ENCODE measurements at regions not wholly inside any gene's neighbourhood (a gene's known extent, or its start where the extent isn't known, plus 50 kb on each side); places are given as distances from the start of the nearest gene placed in this dataset.
A peak's percentile ranks its signal among the peaks of the same experiment; 100 is the strongest.

GRCh38 chr18:47577520-47577919, 326.1 kb upstream of the SKOR2 start:
- no peaks in the 10 kb centered on the region for H3K79me2 ChIP-seq (ENCODE audit: insufficient read depth, low read length)
- H3K4me3 ChIP-seq (replicated peaks in 1 of 3; ENCODE audit: insufficient read depth in 1 of 3, low read depth in 2 of 3, low read length in 3 of 3): no peak overlapping the region
- H3K4me2 ChIP-seq (ENCODE audit: low read depth, low read length): no peak overlapping the region
- H4K20me1 ChIP-seq (ENCODE audit: insufficient read depth, low read length): no peaks in the 10 kb centered on the region
- ChIA-PET POLR2A (no interaction called here), CTCF (ENCODE audit: low intra/inter-chr PET ratio, low total read pairs) (no interaction called here)
- no peak overlapping the region for H3K9ac ChIP-seq (ENCODE audit: insufficient read depth, low read depth, low read length)
- H3K27me3 ChIP-seq (ENCODE audit: control insufficient read depth in 1 of 2, insufficient read depth in 2 of 2, low read length in 2 of 2): peaks cover 1 to 47% of the 10 kb centered on the region in 2 experiments; a peak in 3 of 5 replicates
- no peak overlapping the region for H2AFZ ChIP-seq (ENCODE audit: low read length)
- TF ChIP-seq HNRNPUL1 (IDR thresholded peaks at IDR 0.05; ENCODE audit: low read depth, low read length) (no peak), ZNF616 (CRISPR knock-in tag; IDR thresholded peaks at IDR 0.05; ENCODE audit: low read depth) (no peak), HNF4A (CRISPR knock-in tag; IDR thresholded peaks at IDR 0.05) (no peak), ZNF597 (CRISPR knock-in tag; IDR thresholded peaks at IDR 0.05) (no peak)
- in situ Hi-C loops (cut with HindIII; ENCODE audit: extremely low pct_ligation_motif_present, low pct_unique_long_range_greater_than_20kb): no loop called here
- no peak for ATAC-seq
- 26% methylated on average over 7 of the region's 7 CpGs for whole genome bisulfite sequencing (ENCODE audit: low lambda C conversion rate)
- intact Hi-C loops (cut with micrococcal nuclease; ENCODE audit: unreplicated experiment): no loop called here
- no peaks in the 10 kb centered on the region for H3K9me3 ChIP-seq (ENCODE audit: low read length)
- BruUV-seq (replicated peaks): no TSS peak
- peaks cover 26% of the 10 kb centered on the region for H3K4me1 ChIP-seq (ENCODE audit: insufficient read depth, low read length)
- no peak for DNase-seq (ENCODE audit: low spot score)
- no peak overlapping the region for H3K27ac ChIP-seq (ENCODE audit: extremely low read length, insufficient read depth, low read length)
- no peak for FAIRE-seq
- H3K36me3 ChIP-seq (replicated peaks in 1 of 2; ENCODE audit: control insufficient read depth in 1 of 2, insufficient read depth in 2 of 2, low read length in 2 of 2): no peaks in the 10 kb centered on the region

GRCh38 chr18:47574966-47575365, 323.5 kb upstream of the SKOR2 start:
- peaks cover 3 to 43% of the 10 kb centered on the region in 2 experiments; a peak in 4 of 5 replicates for H3K27me3 ChIP-seq (ENCODE audit: control insufficient read depth in 1 of 2, insufficient read depth in 2 of 2, low read length in 2 of 2)
- H3K4me2 ChIP-seq (ENCODE audit: low read depth, low read length): peak overlapping the region; percentile 25
- H3K9me3 ChIP-seq (ENCODE audit: low read length): no peaks in the 10 kb centered on the region
- H3K9ac ChIP-seq (ENCODE audit: insufficient read depth, low read depth, low read length): no peak overlapping the region
- intact Hi-C loops (cut with micrococcal nuclease; ENCODE audit: unreplicated experiment) (no loop called here), in situ Hi-C loops (cut with HindIII; ENCODE audit: extremely low pct_ligation_motif_present, low pct_unique_long_range_greater_than_20kb) (no loop called here)
- no peak overlapping the region for H2AFZ ChIP-seq (ENCODE audit: low read length)
- H3K4me1 ChIP-seq (ENCODE audit: insufficient read depth, low read length): peaks cover 26% of the 10 kb centered on the region
- peak; percentile 92 for DNase-seq (ENCODE audit: low spot score)
- no peak overlapping the region for H3K4me3 ChIP-seq (replicated peaks in 1 of 3; ENCODE audit: insufficient read depth in 1 of 3, low read depth in 2 of 3, low read length in 3 of 3)
- no TSS peak for BruUV-seq (replicated peaks)
- 0% methylated on average over 6 of the region's 6 CpGs for WGBS (ENCODE audit: low lambda C conversion rate)
- no peak overlapping the region for H3K27ac ChIP-seq (ENCODE audit: extremely low read length, insufficient read depth, low read length)
- ChIA-PET CTCF (ENCODE audit: low intra/inter-chr PET ratio, low total read pairs) (no interaction called here), POLR2A (no interaction called here)
- peak; percentile 94 for ATAC-seq
- H3K36me3 ChIP-seq (replicated peaks in 1 of 2; ENCODE audit: control insufficient read depth in 1 of 2, insufficient read depth in 2 of 2, low read length in 2 of 2): no peaks in the 10 kb centered on the region
- H3K79me2 ChIP-seq (ENCODE audit: insufficient read depth, low read length): no peaks in the 10 kb centered on the region
- peak; percentile 82 for FAIRE-seq
- no peaks in the 10 kb centered on the region for H4K20me1 ChIP-seq (ENCODE audit: insufficient read depth, low read length)
- peak; percentile 90 for TF ChIP-seq SOX5 (CRISPR knock-in tag; IDR thresholded peaks at IDR 0.05; ENCODE audit: borderline replicate concordance)
- TF ChIP-seq, protein P1, sequence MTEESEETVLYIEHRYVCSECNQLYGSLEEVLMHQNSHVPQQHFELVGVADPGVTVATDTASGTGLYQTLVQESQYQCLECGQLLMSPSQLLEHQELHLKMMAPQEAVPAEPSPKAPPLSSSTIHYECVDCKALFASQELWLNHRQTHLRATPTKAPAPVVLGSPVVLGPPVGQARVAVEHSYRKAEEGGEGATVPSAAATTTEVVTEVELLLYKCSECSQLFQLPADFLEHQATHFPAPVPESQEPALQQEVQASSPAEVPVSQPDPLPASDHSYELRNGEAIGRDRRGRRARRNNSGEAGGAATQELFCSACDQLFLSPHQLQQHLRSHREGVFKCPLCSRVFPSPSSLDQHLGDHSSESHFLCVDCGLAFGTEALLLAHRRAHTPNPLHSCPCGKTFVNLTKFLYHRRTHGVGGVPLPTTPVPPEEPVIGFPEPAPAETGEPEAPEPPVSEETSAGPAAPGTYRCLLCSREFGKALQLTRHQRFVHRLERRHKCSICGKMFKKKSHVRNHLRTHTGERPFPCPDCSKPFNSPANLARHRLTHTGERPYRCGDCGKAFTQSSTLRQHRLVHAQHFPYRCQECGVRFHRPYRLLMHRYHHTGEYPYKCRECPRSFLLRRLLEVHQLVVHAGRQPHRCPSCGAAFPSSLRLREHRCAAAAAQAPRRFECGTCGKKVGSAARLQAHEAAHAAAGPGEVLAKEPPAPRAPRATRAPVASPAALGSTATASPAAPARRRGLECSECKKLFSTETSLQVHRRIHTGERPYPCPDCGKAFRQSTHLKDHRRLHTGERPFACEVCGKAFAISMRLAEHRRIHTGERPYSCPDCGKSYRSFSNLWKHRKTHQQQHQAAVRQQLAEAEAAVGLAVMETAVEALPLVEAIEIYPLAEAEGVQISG (CRISPR knock-in tag; IDR thresholded peaks at IDR 0.05): peak; percentile 29; the same call in 1 of the 2 replicates
- TF ChIP-seq AGO1 (IDR thresholded peaks at IDR 0.05; ENCODE audit: low read depth, low read length, poor library complexity, severe bottlenecking): no peak
- TF ChIP-seq NKX3-1 (CRISPR knock-in tag; IDR thresholded peaks at IDR 0.05): peak; percentile 63; the same call in 1 of the 2 replicates
- TF ChIP-seq CBFB (CRISPR knock-in tag; IDR thresholded peaks at IDR 0.05): peak; percentile 27; the same call in 1 of the 2 replicates
- peak; percentile 41; the same call in 1 of the 2 replicates for TF ChIP-seq SIX1 (CRISPR knock-in tag; IDR thresholded peaks at IDR 0.05; ENCODE audit: borderline replicate concordance)
- no peak for TF ChIP-seq PHF20 (CRISPR knock-in tag; IDR thresholded peaks at IDR 0.05)
- peak; percentile 61; the same call in 1 of the 2 replicates for TF ChIP-seq HMG20A (CRISPR knock-in tag; IDR thresholded peaks at IDR 0.05; ENCODE audit: borderline replicate concordance)
- TF ChIP-seq BCL6 (CRISPR knock-in tag; IDR thresholded peaks at IDR 0.05): peak; percentile 90
- TF ChIP-seq ZNF792 (CRISPR knock-in tag; IDR thresholded peaks at IDR 0.05): 0 out of 2 replicates have a peak, but pooled peaks have one; percentile 61
